Heart left ventricle (tissue), 13 donors: ENCODE measurements at regions not wholly inside any gene's neighbourhood (a gene's known extent, or its start where the extent isn't known, plus 50 kb on each side); places are given as distances from the start of the nearest gene placed in this dataset.

Source experiments
- CTCF ChIP-seq, 12 donors: fragments of 200-600 bp; sonication (generic) in 4 of 12; IDR thresholded peaks; one replicate each; pipeline versions ENCODE4 v1.5.0 to v1.8.0; 2018 to 2022; ENCODE audit warnings: antibody characterized with exemption in 12 of 12, mild to moderate bottlenecking in 5 of 12
- POLR2A ChIP-seq, 2 donors: fragments of 450-650 bp; IDR thresholded peaks; one replicate each; pipeline ENCODE4 v1.6.1; 2017; ENCODE audit warnings: antibody characterized with exemption in 2 of 2, mild to moderate bottlenecking in 2 of 2, moderate library complexity in 2 of 2
- donor health status: ischemic (EF 13 %, LVEDD 7.1; RV severe dilation, severe dysfunction).
- donor health status: DM: no; HTN: yes; CAD: no.
- donor health status: DM: no; HTN: no; CAD: no.
- donor health status: ischemic (EF 25% LVEDD 6.9; RV normal size, moderate dysfunction).
- donor health status: ischemic (EF 25% LVEDD 5.7; RV mildly dilated, moderate dysfunction).
- donor health status: ischemic (EF 35%, LVEDD 5.7; RV mildly dilated, moderate dysfunction).
- donor health status: nonischemic (EF 11% LVEDD 7.7; RV severe dilation, severe dysfunction).
- donor health status: DM: yes; HTN: yes; CAD: no.
- donor health status: PGD.
- donor health status: ischemic (EF 29% LVEDD 5.4; RV normal size, mild dysfunction).
- donor health status: nonischemic (EF 23%, LVEDD 6.1; RV moderate dilation, normal function).

- no peak for TF ChIP-seq POLR2A (IDR thresholded peaks at IDR 0.05)
- no peak for TF ChIP-seq CTCF (IDR thresholded peaks at IDR 0.05)
Observed at GRCh38 chr5:88940713-88941112, 57.7 kb upstream of the MEF2C start.
